Activated CD4-positive, alpha-beta T cell treated with anti-CD3 and anti-CD28 coated beads, Interleukin-2, Interleukin-6, amounts not matched to agents 100 ng/mL and 50 ng/mL, durations not matched to agents 16 hours and 8 hours (primary cell): ENCODE measurements at regions not wholly inside any gene's neighbourhood (a gene's known extent, or its start where the extent isn't known, plus 50 kb on each side); places are given as distances from the start of the nearest gene placed in this dataset.
"Not testable (repeated sequence)": the region's sequence is repeated elsewhere in the genome, so short reads cannot be mapped to it uniquely, and the experiment has no call there.

Source experiments
- DNase-seq: peaks from one replicate; pipeline ENCODE4 v3.0.0-alpha.2; 2020

DNA sequence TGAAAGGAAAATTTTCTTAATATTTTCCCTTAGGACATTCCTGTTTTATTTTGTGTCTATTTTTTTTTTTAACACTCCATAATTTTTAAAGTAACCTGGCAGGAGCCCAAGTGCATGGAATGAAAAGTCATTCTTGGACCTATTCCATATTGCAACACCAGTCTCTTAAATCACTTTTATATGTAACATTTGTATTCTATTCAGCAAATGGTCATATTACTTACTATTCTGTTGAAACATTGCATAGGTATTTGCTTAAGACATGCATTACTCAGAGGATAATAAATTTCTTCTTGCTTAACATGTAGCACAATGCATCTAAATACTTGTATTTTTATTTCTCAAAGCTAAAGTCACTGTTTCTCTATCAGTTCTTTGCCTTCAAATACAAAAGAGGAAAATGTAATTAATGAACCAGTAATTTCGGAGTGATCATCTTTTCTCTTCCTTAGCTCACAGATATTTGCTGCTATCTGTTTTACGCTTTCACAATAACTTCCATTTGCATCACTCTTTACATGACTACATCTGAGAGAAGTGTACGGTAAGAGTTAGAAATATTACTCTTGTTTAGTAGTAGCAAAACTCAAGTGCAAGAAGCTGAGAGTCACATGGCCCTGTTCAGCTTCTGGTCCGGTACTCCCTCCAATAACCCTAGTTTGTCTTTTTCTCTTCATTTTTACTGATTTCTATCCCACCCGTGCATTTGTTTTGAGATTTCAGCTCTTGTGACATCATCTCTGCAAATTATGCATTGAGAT lies 394.8 kb downstream of the USP25 start:
- no peak for DNase-seq

DNA sequence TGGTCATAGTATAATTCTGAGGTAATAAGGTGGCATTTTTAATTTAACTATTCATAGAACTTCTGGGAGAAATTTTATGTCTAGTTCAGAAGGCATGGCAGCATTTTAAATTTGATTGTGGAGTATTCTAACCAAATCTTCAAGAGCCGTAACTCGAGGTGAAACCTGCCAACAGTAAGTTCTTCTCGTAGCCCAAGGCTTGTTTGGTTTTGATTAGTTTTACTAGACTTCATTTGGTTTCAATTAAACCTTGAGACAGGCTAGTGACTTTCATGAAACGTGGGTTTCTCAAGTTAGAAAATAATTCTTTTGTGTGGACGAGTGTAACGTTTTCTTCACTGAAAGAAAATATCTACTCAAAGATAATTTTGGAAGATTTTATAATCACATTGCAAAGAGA lies 395.5 kb downstream of the USP25 start:
- no peak for DNase-seq

DNA sequence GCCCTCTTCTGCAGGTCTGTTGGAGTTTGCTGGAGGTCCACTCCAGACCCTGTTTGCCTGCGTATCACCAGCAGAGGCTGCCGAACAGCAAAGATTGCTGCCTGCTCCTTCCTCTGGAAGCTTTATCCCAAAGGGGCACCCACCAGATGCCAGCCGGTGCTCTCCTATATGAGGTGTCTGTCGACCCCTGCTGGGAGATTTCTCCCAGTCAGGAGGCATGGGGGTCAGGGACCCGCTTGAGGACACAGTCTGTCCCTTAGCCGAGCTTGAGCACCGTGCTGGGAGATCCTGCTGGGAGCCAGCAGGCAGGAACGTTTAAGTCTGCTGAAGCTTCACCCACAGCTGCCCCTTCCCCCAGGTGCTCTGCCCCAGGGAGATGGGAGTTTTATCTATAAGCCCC lies 402.7 kb downstream of the USP25 start:
- not testable (repeated sequence) for DNase-seq

DNA sequence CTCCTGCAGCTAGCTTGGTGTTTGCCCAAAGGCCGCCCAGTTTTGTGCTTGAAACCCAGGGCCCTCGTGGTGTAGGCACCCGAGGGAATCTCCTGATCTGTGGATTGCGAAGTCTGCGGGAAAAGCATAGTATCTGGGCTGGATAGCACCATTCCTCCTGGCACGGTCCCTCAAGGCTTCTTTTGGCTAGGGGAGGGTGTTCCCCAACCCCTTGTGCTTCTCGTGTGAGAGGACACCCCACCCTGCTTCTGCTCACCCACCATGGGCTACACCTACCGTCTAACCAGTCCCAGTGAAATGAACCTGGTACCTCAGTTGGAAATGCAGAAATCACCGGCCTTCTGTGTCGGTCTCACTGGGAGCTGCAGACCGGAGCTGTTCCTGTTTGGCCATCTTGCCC lies 403.5 kb downstream of the USP25 start:
- no peak for DNase-seq

- DNase-seq: no peak
These were observed 404.4 kb downstream of the USP25 start for GRCh38 chr21:16134134-16134533.

- no peak for DNase-seq
These were observed 407.3 kb downstream of the USP25 start for GRCh38 chr21:16137106-16137505.

DNA sequence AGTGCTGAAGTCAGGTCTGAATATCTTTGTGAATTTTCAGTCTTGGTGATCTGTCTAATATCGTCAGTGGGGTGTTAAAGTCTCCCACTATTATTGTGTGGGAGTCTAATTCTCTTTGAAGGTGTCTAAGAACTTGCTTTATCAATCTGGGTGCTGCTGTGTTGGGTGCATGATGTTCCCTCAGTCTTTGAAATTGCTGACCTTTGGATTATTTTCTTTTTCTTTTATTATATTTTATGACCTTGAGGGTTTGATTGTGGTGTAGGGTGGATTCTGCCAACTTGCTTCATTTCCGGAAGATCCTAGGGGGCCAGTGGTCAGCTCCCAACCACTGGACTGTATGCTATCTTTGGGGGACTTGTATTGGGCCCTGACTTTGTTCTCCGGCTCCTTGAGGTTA lies 415.3 kb downstream of the USP25 start:
- no peak for DNase-seq

GRCh38 chr21:16145479-16145878 lies 415.7 kb downstream of the USP25 start:
- DNase-seq: no peak

GRCh38 chr21:16154321-16154720 lies 424.5 kb downstream of the USP25 start:
- no peak for DNase-seq

- no peak for DNase-seq
These were observed 425.3 kb downstream of the USP25 start for GRCh38 chr21:16154951-16155635.

GRCh38 chr21:16156841-16157489 lies 427.2 kb downstream of the USP25 start:
- DNase-seq: no peak

- no peak for DNase-seq
These were observed 429.6 kb downstream of the USP25 start for GRCh38 chr21:16159213-16159970.

GRCh38 chr21:16159971-16160350 lies 430.2 kb downstream of the USP25 start:
- DNase-seq: no peak

DNA sequence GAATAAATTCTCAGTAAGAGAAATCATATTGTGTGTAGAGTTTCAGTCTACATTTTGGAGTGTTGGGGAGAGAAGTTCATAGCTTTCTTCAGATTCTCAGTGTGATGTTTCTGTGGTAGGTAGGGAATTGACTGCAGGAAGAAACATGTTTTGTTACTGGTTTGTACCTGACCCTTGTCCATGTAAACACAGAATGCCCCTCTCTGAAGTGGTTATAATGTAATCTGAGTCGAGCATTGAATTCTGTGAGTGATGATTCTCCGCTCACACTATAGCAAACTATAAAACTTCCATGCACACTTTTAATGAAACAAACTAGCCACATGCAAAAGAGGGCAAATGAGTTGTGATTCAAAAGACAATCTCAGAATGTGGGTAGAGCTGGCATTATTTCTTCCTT lies 433.2 kb downstream of the USP25 start:
- DNase-seq: no peak

GRCh38 chr21:16169102-16169511 lies 439.3 kb downstream of the USP25 start:
- no peak for DNase-seq

- DNase-seq: no peak
These were observed 440.0 kb downstream of the USP25 start for GRCh38 chr21:16169779-16170178.

- DNase-seq: no peak
These were observed 446.8 kb downstream of the USP25 start for GRCh38 chr21:16176570-16176969.

GRCh38 chr21:16177532-16177931 lies 447.8 kb downstream of the USP25 start:
- DNase-seq: no peak

DNA sequence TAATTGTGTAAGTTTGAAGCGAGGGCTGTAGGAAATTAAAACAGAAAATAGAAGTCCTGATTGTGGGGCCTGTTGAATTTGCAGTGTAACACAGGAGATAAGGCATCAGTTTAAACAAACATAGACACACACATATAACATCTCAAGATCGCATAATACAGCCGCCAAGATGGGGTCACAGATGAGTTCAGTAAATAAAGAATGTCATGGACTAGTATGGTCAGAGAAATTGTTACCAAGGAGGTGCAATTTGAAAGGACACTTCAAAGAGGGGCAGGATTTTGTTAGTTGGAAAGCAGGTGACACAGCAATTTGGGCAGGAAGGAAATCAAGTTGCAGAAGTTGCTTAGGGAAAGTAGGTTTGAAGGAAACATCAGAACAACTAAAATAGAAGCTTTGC lies 450.0 kb downstream of the USP25 start:
- DNase-seq: no peak

- DNase-seq: no peak
These were observed 450.8 kb downstream of the USP25 start for GRCh38 chr21:16180614-16181013.

DNA sequence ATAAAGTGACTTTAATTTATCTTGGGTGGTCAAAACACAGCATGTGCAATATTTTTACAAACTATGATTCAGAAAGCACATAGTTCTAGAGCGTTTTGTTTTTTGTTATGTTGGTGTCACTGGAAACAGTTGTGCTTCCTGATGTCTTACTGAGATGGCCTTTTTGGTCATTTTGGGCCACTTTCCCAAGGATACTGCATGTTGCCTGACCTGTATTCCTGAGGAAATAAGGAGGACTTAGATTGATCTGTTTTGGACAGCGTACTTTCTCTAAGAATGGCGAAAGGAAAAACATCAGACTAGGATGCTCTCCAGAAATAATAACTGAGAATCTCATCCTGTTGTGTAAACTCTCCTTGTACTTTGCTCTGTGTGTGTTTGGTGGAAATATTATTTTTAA lies 451.2 kb downstream of the USP25 start:
- DNase-seq: no peak

DNA sequence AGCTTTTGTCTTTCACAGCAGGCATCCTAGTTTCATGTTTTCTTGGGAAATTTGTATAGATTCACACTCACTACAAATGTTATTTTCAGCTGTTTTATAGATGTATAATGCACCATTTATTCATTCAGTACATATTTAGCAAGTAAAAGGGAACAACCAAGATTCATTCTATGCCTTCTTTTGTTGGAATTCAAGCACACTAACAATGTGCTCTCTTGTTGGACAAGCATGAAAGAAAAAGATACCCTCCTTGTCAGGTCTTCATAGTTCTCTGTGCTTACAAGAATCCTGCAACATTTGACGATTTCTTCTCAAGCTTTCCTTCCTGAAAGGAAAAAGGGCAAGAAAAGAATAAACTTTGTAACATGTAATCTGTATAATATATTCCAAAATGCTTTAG lies 456.0 kb downstream of the USP25 start:
- DNase-seq: no peak

DNA sequence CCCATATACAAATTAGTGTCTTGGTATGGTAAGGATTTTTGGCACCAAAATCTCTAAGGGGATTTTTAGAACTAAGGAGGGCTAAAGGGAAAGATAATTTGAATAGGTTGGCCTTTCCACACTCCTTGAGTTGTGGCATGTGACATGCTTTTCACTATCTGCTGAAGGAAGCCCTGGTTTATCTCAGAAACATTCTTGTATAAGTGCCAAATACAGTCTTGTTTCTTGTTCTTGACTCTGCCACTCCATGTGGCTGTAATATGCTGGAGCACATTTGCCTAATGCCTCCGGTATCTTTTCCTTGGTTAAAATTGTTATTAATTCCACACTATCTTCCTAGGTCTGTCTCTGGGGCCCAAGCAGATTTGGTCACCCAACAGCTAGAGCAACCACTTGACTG lies 457.0 kb downstream of the USP25 start:
- no peak for DNase-seq
